Adrenal gland (tissue), 9 donors: ENCODE measurements at regions not wholly inside any gene's neighbourhood (a gene's known extent, or its start where the extent isn't known, plus 50 kb on each side); places are given as distances from the start of the nearest gene placed in this dataset.

Experiments used
- DNase-seq, 7 donors: peaks; one replicate each; pipeline ENCODE4 v3.0.0-alpha.2; 2019 to 2020
- H3K27ac ChIP-seq, 5 donors: fragments of 200-600 bp; sonication (generic) in 4 of 5; 1 replicate in 3 of 5; 2 replicates in 2 of 5; pipeline versions ENCODE4 v1.5.1 to v1.8.0; 2016 to 2020; ENCODE audit warnings: mild to moderate bottlenecking in 1 of 5
- H3K27me3 ChIP-seq: fragments of 200-600 bp; 2 replicates; pipeline ENCODE4 v1.8.0; 2021
- H3K36me3 ChIP-seq, 2 donors: fragments of 200-600 bp; replicated peaks in 1 of 2; 1 replicate in 1 of 2; 2 replicates in 1 of 2; pipeline versions ENCODE4 v1.5.1 to v1.8.0; 2018 to 2022
- H3K4me1 ChIP-seq, 2 donors: fragments of 200-600 bp; replicated peaks in 1 of 2; 1 replicate in 1 of 2; 2 replicates in 1 of 2; pipeline versions ENCODE4 v1.5.1 to v1.8.0; 2018 to 2021
- H3K4me3 ChIP-seq, 4 donors: fragments of 200-600 bp; sonication (generic) in 3 of 4; one replicate each; pipeline ENCODE4 v1.5.1; 2016 to 2018
- H3K9me3 ChIP-seq, 3 donors: fragments of 200-600 bp; sonication (generic) in 1 of 3; replicated peaks in 1 of 3; 1 replicate in 2 of 3; 2 replicates in 1 of 3; pipeline versions ENCODE4 v1.5.1 to v1.8.0; 2016 to 2021
- CTCF ChIP-seq, 6 experiments: fragments of 450-650 bp in 4 of 6; fragments of 200-600 bp in 2 of 6; sonication (generic) in 1 of 6; IDR thresholded peaks; 1 replicate in 5 of 6; 2 replicates in 1 of 6; pipeline versions ENCODE4 v1.5.1 to v1.8.0; 2016 to 2021; ENCODE audit warnings: antibody characterized with exemption in 6 of 6, mild to moderate bottlenecking in 2 of 6, moderate library complexity in 1 of 6
- POLR2A ChIP-seq, 2 donors: fragments of 450-650 bp; IDR thresholded peaks; one replicate each; pipeline ENCODE4 v1.6.1; 2017; ENCODE audit warnings: antibody characterized with exemption in 2 of 2, mild to moderate bottlenecking in 2 of 2, moderate library complexity in 1 of 2
- WGBS, 4 donors: extraction: QIAGEN DNeasy Blood & Tissue Kit in 2 of 4; methylation state at CpG; one replicate each; pipeline versions ENCODE4 v1.1.5 to v1.1.7; 2013 to 2017; 5-methylcytosine and 5-hydroxymethylcytosine counted together
- intact Hi-C, 2 donors: fragments of 100-400 bp; cut with DNase I; formaldehyde crosslinking; loops; one replicate each; pipeline versions ENCODE4 v1.14.1 to v1.15.0; 2022 to 2023
- donor health status: healthy with polysubstance abuse.
- donor health status: Bipolar disorder and iron deficiency.
- donor health status: DM: yes; HTN: yes; CAD: no.
- donor health status: DM: no; HTN: no; CAD: no.
- donor health status: DM: no; HTN: no; CAD: no.

DNA sequence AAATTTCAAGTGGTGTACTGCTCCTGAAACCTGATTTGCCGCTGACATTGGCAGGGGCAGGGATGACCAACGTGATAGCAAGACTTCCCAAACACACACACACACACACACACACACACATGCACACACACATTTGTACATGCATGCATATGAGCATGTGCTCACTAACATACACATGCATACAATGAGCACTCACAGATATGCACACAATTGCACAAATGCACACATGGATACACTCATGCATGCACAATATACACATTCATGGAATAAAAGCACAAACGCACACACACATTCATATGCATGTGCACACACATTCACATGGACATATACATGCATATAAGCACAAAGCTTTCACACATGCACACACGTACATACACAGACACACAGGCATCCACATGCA lies 181.2 kb upstream of the ZNF618 start:
- TF ChIP-seq POLR2A (IDR thresholded peaks at IDR 0.05): no peak
- no peak for TF ChIP-seq CTCF (IDR thresholded peaks at IDR 0.05)
- intact Hi-C loops: no loop called here
- no peaks in the 10 kb centered on the region for H3K4me1 ChIP-seq
- WGBS, 4 donors: 68 to 89% (median 78%) methylated on average over 4 of the region's 4 CpGs
- no peak overlapping the region for H3K27ac ChIP-seq
- peaks cover 7% of the 10 kb centered on the region for H3K27me3 ChIP-seq
- DNase-seq: no peak
- no peaks in the 10 kb centered on the region for H3K36me3 ChIP-seq
- no peak overlapping the region for H3K4me3 ChIP-seq
- H3K9me3 ChIP-seq: no peaks in the 10 kb centered on the region

- TF ChIP-seq POLR2A (IDR thresholded peaks at IDR 0.05) (no peak), CTCF (IDR thresholded peaks at IDR 0.05) (no peak)
- intact Hi-C loops: no loop called here
- Histone ChIP-seq H3K4me1 (no peaks in the 10 kb centered on the region), H3K27me3 (peaks cover 7% of the 10 kb centered on the region), H3K9me3 (no peaks in the 10 kb centered on the region), H3K36me3 (no peaks in the 10 kb centered on the region), H3K27ac (no peak overlapping the region), H3K4me3 (no peak overlapping the region)
- DNase-seq: no peak
- 71 to 86% (median 76%) methylated on average over 2 of the region's 2 CpGs for WGBS, 4 donors
These were observed 180.7 kb upstream of the ZNF618 start for GRCh38 chr9:113695440-113695851.

DNA sequence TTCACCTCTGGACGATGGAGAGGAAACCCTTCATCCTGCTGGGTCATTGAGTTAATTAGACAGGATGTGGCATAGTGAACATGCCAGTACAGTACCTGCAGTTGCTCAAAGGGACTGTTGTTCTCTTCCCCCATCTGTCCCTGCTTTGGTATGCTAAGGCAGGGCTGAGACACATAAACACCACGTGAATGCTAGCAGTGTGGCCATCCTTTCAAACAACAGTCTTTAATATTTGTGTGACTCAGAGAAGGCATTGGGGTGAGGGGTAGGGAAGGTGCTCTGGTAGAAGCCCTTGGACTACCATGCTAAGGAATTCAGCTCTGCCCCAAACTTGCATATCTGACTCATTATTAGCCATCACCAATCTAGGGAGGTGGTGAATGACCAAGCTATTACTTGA lies 180.2 kb upstream of the ZNF618 start:
- Histone ChIP-seq H3K9me3 (no peaks in the 10 kb centered on the region), H3K4me3 (no peak overlapping the region), H3K27ac (no peak overlapping the region), H3K27me3 (peaks cover 7% of the 10 kb centered on the region), H3K36me3 (no peaks in the 10 kb centered on the region), H3K4me1 (no peaks in the 10 kb centered on the region)
- intact Hi-C loops: no loop called here
- TF ChIP-seq POLR2A (IDR thresholded peaks at IDR 0.05) (no peak), CTCF (IDR thresholded peaks at IDR 0.05) (no peak)
- 57 to 73% (median 61%) methylated on average over 2 of the region's 2 CpGs for WGBS, 4 donors
- no peak for DNase-seq

DNA sequence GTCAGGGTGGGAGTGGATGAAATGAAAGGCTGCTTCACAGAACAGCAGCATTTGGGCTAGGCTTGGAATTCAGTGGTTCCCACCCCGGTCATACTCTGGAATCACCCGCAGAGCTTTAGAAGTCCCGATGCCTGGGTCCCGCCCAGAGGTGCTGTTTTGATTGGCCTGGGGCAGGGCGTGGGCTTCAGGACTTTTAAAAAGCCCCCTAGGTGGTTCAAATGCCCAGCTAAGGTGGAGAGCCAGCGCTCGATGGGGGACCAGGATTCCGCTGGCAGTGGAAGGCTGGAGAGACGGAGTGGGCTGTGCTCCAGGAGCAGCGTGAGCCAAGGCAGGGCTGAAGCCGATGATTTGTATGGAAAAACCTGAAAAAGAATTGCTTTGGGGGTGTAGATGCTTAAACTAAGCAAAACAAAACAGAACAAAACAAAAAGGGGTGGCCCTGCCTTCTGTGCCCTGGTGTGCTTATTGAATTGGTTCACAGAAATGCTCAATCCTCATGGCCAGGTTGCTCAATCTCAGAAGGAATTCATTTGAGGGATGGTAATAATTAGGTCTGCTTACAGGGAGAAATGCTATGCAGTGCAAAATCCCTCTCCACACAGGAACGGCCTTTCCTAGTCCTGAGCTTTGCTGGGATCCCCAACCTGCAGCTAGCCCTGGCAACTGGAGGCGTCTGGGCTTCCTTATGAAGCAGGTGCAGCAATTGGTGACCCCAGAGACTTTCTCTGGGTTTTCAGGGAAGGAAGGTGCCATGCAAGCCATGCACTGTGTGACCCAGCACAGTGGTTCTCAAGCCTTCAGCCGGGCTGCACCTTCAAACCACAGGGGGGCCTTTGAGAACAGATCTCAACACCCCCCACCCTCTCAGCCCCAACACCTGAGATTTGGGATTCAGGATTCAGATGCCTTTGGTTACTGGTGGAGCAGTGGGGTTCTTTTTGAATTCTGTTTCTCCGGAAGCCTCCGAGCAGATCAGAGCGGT lies 174.0 kb upstream of the ZNF618 start:
- WGBS, 4 donors: 66 to 81% (median 75%) methylated on average over 15 to 17 of the region's 17 CpGs
- H3K4me1 ChIP-seq: no peaks in the 10 kb centered on the region
- intact Hi-C loops: no loop called here

More for the DNA sequence above, 174.0 kb upstream of the ZNF618 start:
- Histone ChIP-seq H3K27me3 (no peaks in the 10 kb centered on the region), H3K36me3 (no peaks in the 10 kb centered on the region), H3K9me3 (no peaks in the 10 kb centered on the region), H3K27ac (no peak overlapping the region), H3K4me3 (no peak overlapping the region)
- TF ChIP-seq CTCF (IDR thresholded peaks at IDR 0.05) (no peak), POLR2A (IDR thresholded peaks at IDR 0.05) (no peak)
- DNase-seq: no peak
